Heart right ventricle (tissue), 16 donors: ENCODE measurements at regions not wholly inside any gene's neighbourhood (a gene's known extent, or its start where the extent isn't known, plus 50 kb on each side); places are given as distances from the start of the nearest gene placed in this dataset.

ENCODE experiments used
- ATAC-seq, 8 donors: fragments of 200-7000 bp; cut with Tn5 transposase; one replicate each; pipeline ENCODE4 v1.9.1; 2020; ENCODE audit warnings: mild to moderate bottlenecking in 8 of 8, moderate library complexity in 8 of 8, moderate number of reproducible peaks in 1 of 8
- DNase-seq, 2 donors: peaks; one replicate each; pipeline ENCODE4 v3.0.0-alpha.2; 2020
- H3K27ac ChIP-seq, 10 donors: fragments of 200-600 bp; sonication (generic) in 2 of 10; one replicate each; pipeline versions ENCODE4 v1.5.0 to v1.8.0; 2020 to 2022; ENCODE audit warnings: mild to moderate bottlenecking in 3 of 10
- H3K27me3 ChIP-seq, 7 donors: fragments of 200-600 bp; one replicate each; pipeline ENCODE4 v1.8.0; 2021 to 2022; ENCODE audit warnings: mild to moderate bottlenecking in 2 of 7
- H3K36me3 ChIP-seq, 9 donors: fragments of 200-600 bp; sonication (generic) in 1 of 9; one replicate each; pipeline versions ENCODE4 v1.5.0 to v1.8.0; 2020 to 2022; ENCODE audit warnings: mild to moderate bottlenecking in 2 of 9
- H3K4me1 ChIP-seq, 9 donors: fragments of 200-600 bp; sonication (generic) in 1 of 9; one replicate each; pipeline versions ENCODE4 v1.5.0 to v1.8.0; 2020 to 2022; ENCODE audit warnings: mild to moderate bottlenecking in 4 of 9
- H3K4me3 ChIP-seq, 10 donors: fragments of 200-600 bp; sonication (generic) in 2 of 10; one replicate each; pipeline versions ENCODE4 v1.5.0 to v1.8.0; 2020 to 2022; ENCODE audit warnings: mild to moderate bottlenecking in 7 of 10, moderate library complexity in 2 of 10
- H3K9me3 ChIP-seq, 11 donors: fragments of 200-600 bp in 10 of 11; sonication (generic) in 2 of 11; one replicate each; pipeline versions ENCODE4 v1.5.0 to v1.8.0; 2013 to 2022; ENCODE audit warnings: mild to moderate bottlenecking in 2 of 11, control low read depth in 1 of 11, moderate library complexity in 1 of 11
- WGBS, 2 donors: extraction: QIAGEN DNeasy Blood & Tissue Kit; methylation state at CpG; one replicate each; pipeline ENCODE4 v1.1.7; 2013; ENCODE audit warnings: inconsistent platforms in 1 of 2; 5-methylcytosine and 5-hydroxymethylcytosine counted together
- intact Hi-C, 10 donors: fragments of 100-400 bp; cut with DNase I; formaldehyde crosslinking; loops; one replicate each; pipeline versions ENCODE4 v1.11.1 to v1.14.2; 2022
- TF ChIP-seq, protein P1 (sequence below), 9 donors: fragments of 200-600 bp; sonication (generic) in 2 of 9; IDR thresholded peaks; one replicate each; pipeline versions ENCODE4 v1.5.0 to v1.8.0; 2021 to 2022; ENCODE audit warnings: antibody characterized with exemption in 9 of 9, mild to moderate bottlenecking in 5 of 9, moderate library complexity in 1 of 9
- donor health status: Arrhythmogenic right ventricular cardiomyopathy.
- donor health status: ischemic (EF 13 %, LVEDD 7.1; RV severe dilation, severe dysfunction).
- donor health status: healthy with polysubstance abuse.
- donor health status: DM: no; HTN: yes; CAD: no.
- donor health status: DM: no; HTN: no; CAD: no.
- donor health status: ischemic (EF 25% LVEDD 6.9; RV normal size, moderate dysfunction).
- donor health status: ischemic (EF 25% LVEDD 5.7; RV mildly dilated, moderate dysfunction).
- donor health status: healthy.
- donor health status: DM: yes; HTN: yes; CAD: no.
- donor health status: Ischemic cardiomyopathy.
- donor health status: ischemic (EF 35%, LVEDD 5.7; RV mildly dilated, moderate dysfunction).
- donor health status: nonischemic (EF 11% LVEDD 7.7; RV severe dilation, severe dysfunction).
- donor health status: DM: yes; HTN: yes; CAD: no.
- donor health status: PGD.
- donor health status: ischemic (EF 29% LVEDD 5.4; RV normal size, mild dysfunction).
- donor health status: nonischemic (EF 23%, LVEDD 6.1; RV moderate dilation, normal function).

- ATAC-seq = no peak
- no peaks in the 10 kb centered on the region for H3K9me3 ChIP-seq
- H3K27ac ChIP-seq = no peak overlapping the region
- TF ChIP-seq, protein P1, sequence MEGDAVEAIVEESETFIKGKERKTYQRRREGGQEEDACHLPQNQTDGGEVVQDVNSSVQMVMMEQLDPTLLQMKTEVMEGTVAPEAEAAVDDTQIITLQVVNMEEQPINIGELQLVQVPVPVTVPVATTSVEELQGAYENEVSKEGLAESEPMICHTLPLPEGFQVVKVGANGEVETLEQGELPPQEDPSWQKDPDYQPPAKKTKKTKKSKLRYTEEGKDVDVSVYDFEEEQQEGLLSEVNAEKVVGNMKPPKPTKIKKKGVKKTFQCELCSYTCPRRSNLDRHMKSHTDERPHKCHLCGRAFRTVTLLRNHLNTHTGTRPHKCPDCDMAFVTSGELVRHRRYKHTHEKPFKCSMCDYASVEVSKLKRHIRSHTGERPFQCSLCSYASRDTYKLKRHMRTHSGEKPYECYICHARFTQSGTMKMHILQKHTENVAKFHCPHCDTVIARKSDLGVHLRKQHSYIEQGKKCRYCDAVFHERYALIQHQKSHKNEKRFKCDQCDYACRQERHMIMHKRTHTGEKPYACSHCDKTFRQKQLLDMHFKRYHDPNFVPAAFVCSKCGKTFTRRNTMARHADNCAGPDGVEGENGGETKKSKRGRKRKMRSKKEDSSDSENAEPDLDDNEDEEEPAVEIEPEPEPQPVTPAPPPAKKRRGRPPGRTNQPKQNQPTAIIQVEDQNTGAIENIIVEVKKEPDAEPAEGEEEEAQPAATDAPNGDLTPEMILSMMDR (IDR thresholded peaks at IDR 0.05) = no peak
- DNase-seq = no peak
- H3K36me3 ChIP-seq = no peaks in the 10 kb centered on the region
- no peaks in the 10 kb centered on the region for H3K27me3 ChIP-seq
- WGBS, 2 donors = 90 to 92% methylated on average over 2 of the region's 2 CpGs
- intact Hi-C loops = no loop called here
- H3K4me3 ChIP-seq = no peak overlapping the region
- no peaks in the 10 kb centered on the region for H3K4me1 ChIP-seq
Measured at GRCh38 chr16:64364016-64364415, 757.8 kb downstream of the CDH11 start.

GRCh38 chr16:64363039-64363438 lies 758.8 kb downstream of the CDH11 start:
- TF ChIP-seq, protein P1 (IDR thresholded peaks at IDR 0.05) = no peak

DNA sequence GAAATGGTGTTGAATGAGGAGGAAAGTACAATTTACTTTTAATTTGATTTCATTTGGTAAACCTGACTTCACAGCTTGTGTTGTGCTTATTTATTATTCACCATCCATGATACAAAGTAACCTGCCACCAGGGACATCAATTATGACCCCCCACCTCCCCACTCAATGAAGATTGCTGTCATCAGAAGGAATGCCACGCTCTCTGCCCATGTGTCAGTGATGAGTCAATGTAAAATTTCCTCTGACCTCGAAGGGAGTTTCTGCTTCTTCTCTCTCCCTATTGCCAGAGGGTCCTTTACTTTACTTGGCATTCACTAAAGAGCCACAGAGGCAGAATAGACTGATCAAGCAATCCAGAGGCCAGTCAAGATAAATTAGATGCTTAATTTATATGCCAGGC lies 759.7 kb downstream of the CDH11 start:
- TF ChIP-seq, protein P1 (IDR thresholded peaks at IDR 0.05) = no peak
- intact Hi-C loops = no loop called here
- 52 to 62% methylated on average over 2 of the region's 2 CpGs for WGBS, 2 donors
- Histone ChIP-seq H3K27me3 (no peaks in the 10 kb centered on the region), H3K4me3 (no peak overlapping the region), H3K27ac (no peak overlapping the region), H3K36me3 (no peaks in the 10 kb centered on the region), H3K4me1 (no peaks in the 10 kb centered on the region), H3K9me3 (no peaks in the 10 kb centered on the region)
- DNase-seq (no peak), ATAC-seq (no peak)

More at GRCh38 chr16:64363039-64363438, 758.8 kb downstream of the CDH11 start:
- no peak for DNase-seq
- intact Hi-C loops = no loop called here
- H3K4me3 ChIP-seq = no peak overlapping the region
- no peak for ATAC-seq
- 73 to 79% methylated on average over 2 of the region's 2 CpGs for WGBS, 2 donors
- no peaks in the 10 kb centered on the region for H3K27me3 ChIP-seq
- H3K27ac ChIP-seq = no peak overlapping the region
- no peaks in the 10 kb centered on the region for H3K36me3 ChIP-seq
- no peaks in the 10 kb centered on the region for H3K4me1 ChIP-seq
- no peaks in the 10 kb centered on the region for H3K9me3 ChIP-seq

GRCh38 chr16:64361753-64362152 lies 760.1 kb downstream of the CDH11 start:
- WGBS, 2 donors = 46 to 63% methylated on average over 2 of the region's 2 CpGs
- no peak for DNase-seq
- TF ChIP-seq, protein P1 (IDR thresholded peaks at IDR 0.05) = no peak
- Histone ChIP-seq H3K4me3 (no peak overlapping the region), H3K27ac (no peak overlapping the region), H3K36me3 (no peaks in the 10 kb centered on the region), H3K27me3 (no peaks in the 10 kb centered on the region), H3K9me3 (no peaks in the 10 kb centered on the region), H3K4me1 (no peaks in the 10 kb centered on the region)
- intact Hi-C loops = no loop called here
- no peak for ATAC-seq

DNA sequence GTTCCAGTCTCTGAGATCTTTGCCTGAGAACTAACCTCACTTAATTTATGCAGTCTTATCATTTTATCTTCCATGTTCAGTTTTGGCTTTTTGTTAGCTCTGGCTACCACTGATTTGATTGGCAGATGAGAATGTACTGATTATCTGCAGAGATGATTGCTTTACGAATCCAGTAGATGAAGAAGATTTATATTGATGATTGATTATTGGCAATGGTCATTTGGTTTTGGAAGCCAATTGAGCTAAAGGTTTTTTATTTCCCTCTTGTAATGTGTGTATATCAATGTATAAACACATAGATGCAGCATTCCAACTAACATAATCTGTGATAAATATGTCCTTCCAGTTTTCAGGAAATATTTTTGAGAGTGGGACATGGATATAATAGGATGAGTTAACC lies 763.6 kb downstream of the CDH11 start:
- no peaks in the 10 kb centered on the region for H3K4me1 ChIP-seq
- H3K4me3 ChIP-seq = no peak overlapping the region
- intact Hi-C loops = no loop called here
- 90 to 91% methylated on average over 1 of the region's 1 CpG for WGBS, 2 donors
- TF ChIP-seq, protein P1 (IDR thresholded peaks at IDR 0.05) = no peak
- H3K36me3 ChIP-seq = no peaks in the 10 kb centered on the region
- no peaks in the 10 kb centered on the region for H3K9me3 ChIP-seq
- DNase-seq (no peak), ATAC-seq (no peak)
- H3K27ac ChIP-seq = no peak overlapping the region
- H3K27me3 ChIP-seq = no peaks in the 10 kb centered on the region
